Jurkat, Clone E6-1 (cell line): ENCODE measurements at regions not wholly inside any gene's neighbourhood (a gene's known extent, or its start where the extent isn't known, plus 50 kb on each side); places are given as distances from the start of the nearest gene placed in this dataset.

Experiments
- DNase-seq: peaks from one replicate; pipeline ENCODE4 v3.0.0-alpha.2; 2011; ENCODE audit warnings: low read depth, low spot score
- H3K4me3 ChIP-seq: 2 replicates; pipeline ENCODE4 v1.5.1; 2011; ENCODE audit warnings: mild to moderate bottlenecking, low read length, control low read depth, moderate library complexity

- H3K4me3 ChIP-seq, result no peak overlapping the region
- no peak for DNase-seq
Measured at GRCh38 chr2:7272210-7272609, 355.0 kb downstream of the RNF144A start.

- no peak overlapping the region for H3K4me3 ChIP-seq
- no peak for DNase-seq
Measured at GRCh38 chr2:7278984-7279383, 361.8 kb downstream of the RNF144A start.

- no peak overlapping the region for H3K4me3 ChIP-seq
- DNase-seq, result no peak
Measured at GRCh38 chr2:7279421-7279949, 362.3 kb downstream of the RNF144A start.

- H3K4me3 ChIP-seq, result no peak overlapping the region
- no peak for DNase-seq
Measured at GRCh38 chr2:7280790-7281189, 363.6 kb downstream of the RNF144A start.

- no peak overlapping the region for H3K4me3 ChIP-seq
- no peak for DNase-seq
Measured at GRCh38 chr2:7281231-7282201, 364.3 kb downstream of the RNF144A start.

GRCh38 chr2:7286120-7286519, 368.9 kb downstream of the RNF144A start:
- DNase-seq, result no peak
- H3K4me3 ChIP-seq, result no peak overlapping the region

GRCh38 chr2:7288484-7288883, 371.3 kb downstream of the RNF144A start:
- no peak for DNase-seq
- H3K4me3 ChIP-seq, result no peak overlapping the region

GRCh38 chr2:7289697-7290096, 372.5 kb downstream of the RNF144A start:
- no peak overlapping the region for H3K4me3 ChIP-seq
- DNase-seq, result no peak

- no peak overlapping the region for H3K4me3 ChIP-seq
- DNase-seq, result no peak
Measured at GRCh38 chr2:7292154-7292691, 375.0 kb downstream of the RNF144A start.

- no peak for DNase-seq
- no peak overlapping the region for H3K4me3 ChIP-seq
Measured at GRCh38 chr2:7309582-7309981, 392.4 kb downstream of the RNF144A start.

GRCh38 chr2:7324706-7325105, 407.5 kb downstream of the RNF144A start:
- no peak overlapping the region for H3K4me3 ChIP-seq
- DNase-seq, result no peak

GRCh38 chr2:7325186-7325585, 408.0 kb downstream of the RNF144A start:
- H3K4me3 ChIP-seq, result no peak overlapping the region
- DNase-seq, result no peak

GRCh38 chr2:7329465-7329864, 412.3 kb downstream of the RNF144A start:
- no peak overlapping the region for H3K4me3 ChIP-seq
- DNase-seq, result no peak

- DNase-seq, result no peak
- H3K4me3 ChIP-seq, result no peak overlapping the region
Measured at GRCh38 chr2:7333189-7333765, 416.1 kb downstream of the RNF144A start.

- no peak overlapping the region for H3K4me3 ChIP-seq
- DNase-seq, result no peak
Measured at GRCh38 chr2:7333960-7334493, 416.8 kb downstream of the RNF144A start.

- no peak overlapping the region for H3K4me3 ChIP-seq
- DNase-seq, result no peak
Measured at GRCh38 chr2:7338961-7339360, 421.7 kb downstream of the RNF144A start.

- DNase-seq, result no peak
- no peak overlapping the region for H3K4me3 ChIP-seq
Measured at GRCh38 chr2:7346336-7346735, 429.1 kb downstream of the RNF144A start.

GRCh38 chr2:7348761-7349160, 431.5 kb downstream of the RNF144A start:
- DNase-seq, result no peak
- H3K4me3 ChIP-seq, result no peak overlapping the region

- H3K4me3 ChIP-seq, result no peak overlapping the region
Measured at GRCh38 chr2:7352191-7352590, 435.0 kb downstream of the RNF144A start.

GRCh38 chr2:7353571-7353970, 436.4 kb downstream of the RNF144A start:
- no peak for DNase-seq
- no peak overlapping the region for H3K4me3 ChIP-seq

More at GRCh38 chr2:7352191-7352590, 435.0 kb downstream of the RNF144A start:
- no peak for DNase-seq
